CD4-positive, alpha-beta T cell treated with Interleukin-6 at 100 ng/mL for 8 hours (primary cell): ENCODE measurements at regions not wholly inside any gene's neighbourhood (a gene's known extent, or its start where the extent isn't known, plus 50 kb on each side); places are given as distances from the start of the nearest gene placed in this dataset.
"Not testable (repeated sequence)": the region's sequence is repeated elsewhere in the genome, so short reads cannot be mapped to it uniquely, and the experiment has no call there.

Experiments used
- DNase-seq: peaks from one replicate; pipeline ENCODE4 v3.0.0-alpha.2; 2020; ENCODE audit warnings: mixed read lengths, low spot score

- DNase-seq, result no peak
Measured at GRCh38 chr13:23086968-23087623, 93.7 kb upstream of the SGCG start.

- no peak for DNase-seq
Measured at GRCh38 chr13:23087880-23088279, 92.9 kb upstream of the SGCG start.

GRCh38 chr13:23098161-23098907 is 82.4 kb upstream of the SGCG start:
- DNase-seq, result no peak

- no peak for DNase-seq
Measured at GRCh38 chr13:23105051-23105450, 75.7 kb upstream of the SGCG start.

GRCh38 chr13:23107665-23108064 is 73.1 kb upstream of the SGCG start:
- no peak for DNase-seq

- DNase-seq, result no peak
Measured at GRCh38 chr13:23119131-23119530, 61.6 kb upstream of the SGCG start.

GRCh38 chr13:23127540-23127939 is 53.2 kb upstream of the SGCG start:
- DNase-seq, result not testable (repeated sequence)

- no peak for DNase-seq
Measured at GRCh38 chr13:23129331-23129730, 51.4 kb upstream of the SGCG start.
